GM18909 (cell line): ENCODE measurements at regions not wholly inside any gene's neighbourhood (a gene's known extent, or its start where the extent isn't known, plus 50 kb on each side); places are given as distances from the start of the nearest gene placed in this dataset.
"Not testable (repeated sequence)": the region's sequence is repeated elsewhere in the genome, so short reads cannot be mapped to it uniquely, and the experiment has no call there.

Source experiments
- ATAC-seq: cut with Tn5 transposase; IDR thresholded peaks from one replicate; pipeline ENCODE4 v1.9.1; 2021; ENCODE audit warnings: mild to moderate bottlenecking; ENCODE audit not compliant: unreplicated experiment, poor library complexity

DNA sequence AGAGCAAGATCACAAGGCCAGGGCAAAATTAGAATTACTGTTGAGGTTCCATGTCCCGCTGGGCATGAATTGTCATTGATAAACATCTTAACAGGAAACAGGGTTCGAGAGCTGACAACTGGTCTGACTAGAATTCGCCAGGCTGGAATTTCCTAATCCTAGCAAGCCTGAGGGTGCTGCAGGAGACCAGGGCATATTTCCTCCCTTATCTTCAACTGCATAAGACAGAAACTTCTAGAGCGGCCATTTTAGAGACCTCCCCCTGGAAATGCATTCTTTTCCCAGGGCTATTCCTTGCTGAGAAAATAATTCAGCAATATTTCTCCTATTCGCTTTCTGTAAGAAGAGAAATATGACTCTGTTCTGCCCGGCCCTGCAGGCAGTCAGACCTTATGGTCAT is 158.6 kb upstream of the CCN2 start:
- ATAC-seq = not testable (repeated sequence)

DNA sequence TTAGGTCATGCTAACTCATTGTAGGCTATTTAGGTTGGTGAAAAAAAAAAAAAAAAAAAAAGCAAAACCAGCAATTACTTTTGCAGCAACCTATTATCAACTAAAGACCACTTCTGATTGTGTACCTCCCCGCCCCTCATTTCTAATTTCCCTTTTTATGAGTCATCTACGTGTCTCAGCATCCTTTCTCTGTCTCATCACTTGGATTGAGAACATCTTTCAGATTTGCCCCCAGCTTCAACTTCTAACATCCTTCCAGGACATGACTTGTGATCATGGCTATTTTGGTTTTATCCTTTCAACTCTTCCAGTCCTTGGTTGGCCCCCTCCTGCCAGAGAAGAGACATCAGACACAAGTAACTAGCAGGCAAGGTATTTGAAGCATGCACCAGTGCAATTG is 156.7 kb upstream of the CCN2 start:
- ATAC-seq = no peak

DNA sequence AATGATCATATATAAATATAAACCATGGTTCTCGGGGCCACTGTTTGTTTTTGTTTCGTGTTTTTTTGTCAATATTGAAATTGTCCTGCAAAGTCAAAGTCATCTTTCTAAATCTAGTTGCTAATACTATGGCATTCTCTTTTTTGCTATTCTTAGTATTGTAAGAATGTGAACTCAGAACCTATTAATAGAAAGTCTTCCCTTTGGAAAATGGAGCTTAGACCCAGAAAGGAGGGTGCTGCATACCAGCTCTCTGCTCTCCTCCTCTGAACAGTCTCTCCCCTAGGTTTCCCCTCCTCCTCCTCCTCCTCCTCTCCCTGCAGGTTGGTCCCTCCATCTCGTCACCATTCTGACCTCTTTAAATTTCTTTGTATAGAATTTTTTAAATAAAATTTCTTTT is 150.4 kb upstream of the CCN2 start:
- no peak for ATAC-seq

DNA sequence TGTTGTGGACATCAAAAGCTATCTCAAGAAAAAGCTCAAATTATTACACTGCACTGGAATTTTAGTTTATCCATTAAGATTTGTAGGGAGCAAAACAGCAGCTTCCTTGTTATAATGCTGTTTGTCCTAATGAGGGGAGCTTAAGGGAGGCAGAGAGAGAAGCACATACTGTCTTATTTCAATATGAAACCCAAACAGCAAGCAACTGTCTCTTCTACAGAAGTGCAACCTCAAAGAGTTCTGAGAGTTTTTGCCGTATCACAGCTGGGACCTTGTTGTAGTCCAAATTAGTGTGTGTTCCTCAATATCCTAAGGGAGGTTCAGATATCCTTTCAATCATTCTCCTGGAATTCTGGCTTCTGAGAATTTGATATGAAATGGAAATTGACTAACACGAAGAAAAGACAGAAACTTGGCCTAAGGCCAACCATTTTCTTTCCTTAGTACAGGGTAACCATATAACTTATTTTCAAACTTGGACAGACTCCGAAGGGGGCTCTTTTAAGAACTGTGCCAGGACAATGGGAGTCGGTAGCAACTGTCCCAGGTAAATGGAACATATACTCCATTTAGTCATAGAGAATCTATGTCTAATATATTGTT is 149.3 kb upstream of the CCN2 start:
- ATAC-seq = no peak

- ATAC-seq = no peak
Observed at GRCh38 chr6:132096996-132097395, 145.8 kb upstream of the CCN2 start.

- no peak for ATAC-seq
Observed at GRCh38 chr6:132096245-132096644, 145.1 kb upstream of the CCN2 start.

DNA sequence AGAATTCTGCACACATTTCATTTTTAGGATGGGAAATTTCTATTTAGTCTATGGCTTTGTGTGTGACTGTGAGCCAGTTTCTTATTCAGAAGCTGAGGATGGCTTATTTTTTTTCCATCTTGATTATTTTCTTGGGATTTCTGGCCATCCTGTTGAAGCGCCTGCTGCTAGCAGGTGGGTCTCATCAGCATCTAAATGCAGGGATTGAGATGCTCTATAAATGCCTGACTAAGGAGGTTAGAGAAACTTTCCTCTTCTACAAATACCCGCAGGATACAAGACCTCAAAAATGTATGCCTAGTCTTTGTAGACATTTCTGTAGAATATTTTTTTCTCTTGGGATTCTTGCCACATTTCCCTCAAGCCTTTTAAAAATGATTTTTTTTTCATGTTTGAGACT is 138.0 kb upstream of the CCN2 start:
- no peak for ATAC-seq

DNA sequence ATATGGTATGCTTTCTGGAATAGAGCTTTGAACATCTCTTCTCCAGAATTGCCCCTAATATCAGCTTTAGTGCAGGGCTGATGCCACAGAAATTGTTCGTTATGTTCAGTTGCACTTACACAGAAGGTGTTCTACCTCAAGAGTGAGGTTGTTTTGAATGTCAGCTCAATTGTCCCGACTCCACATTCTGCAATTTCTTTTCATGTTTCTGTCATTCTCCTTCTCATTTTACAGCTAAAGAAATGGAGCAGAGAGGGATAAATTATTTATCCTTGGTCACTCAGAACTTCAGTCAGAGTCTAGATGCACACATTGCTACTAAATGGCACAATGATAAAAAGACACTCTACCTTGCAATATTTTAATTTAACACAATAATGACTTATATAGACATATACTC is 137.0 kb upstream of the CCN2 start:
- ATAC-seq = no peak

- ATAC-seq = no peak
Observed at GRCh38 chr6:132087391-132087790, 136.2 kb upstream of the CCN2 start.

DNA sequence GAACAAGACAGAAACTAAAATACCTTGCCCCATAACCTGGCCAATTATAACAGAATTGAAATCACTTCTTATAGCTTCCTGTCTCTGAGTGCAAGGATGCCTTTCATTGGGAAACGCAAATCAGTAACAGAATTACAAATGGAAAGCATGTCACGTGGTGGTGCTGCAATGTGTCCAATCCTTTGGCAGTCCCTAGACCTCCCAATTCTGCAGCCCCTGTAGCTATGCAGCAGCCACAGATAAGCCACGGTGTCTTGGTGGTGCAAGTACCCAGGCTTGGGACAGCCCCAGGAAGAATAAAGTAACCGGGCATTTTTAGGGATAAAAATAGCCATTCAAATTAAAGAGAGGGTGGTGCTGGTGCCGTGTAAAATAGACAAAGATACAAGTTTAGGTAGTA is 134.6 kb upstream of the CCN2 start:
- ATAC-seq = no peak

- ATAC-seq = peak; percentile 79
Observed at GRCh38 chr6:132084811-132085509, 133.8 kb upstream of the CCN2 start.

- no peak for ATAC-seq
Observed at GRCh38 chr6:132082421-132082820, 131.2 kb upstream of the CCN2 start.

- no peak for ATAC-seq
Observed at GRCh38 chr6:132081338-132081737, 130.2 kb upstream of the CCN2 start.

GRCh38 chr6:132079286-132079685 is 128.1 kb upstream of the CCN2 start:
- no peak for ATAC-seq

DNA sequence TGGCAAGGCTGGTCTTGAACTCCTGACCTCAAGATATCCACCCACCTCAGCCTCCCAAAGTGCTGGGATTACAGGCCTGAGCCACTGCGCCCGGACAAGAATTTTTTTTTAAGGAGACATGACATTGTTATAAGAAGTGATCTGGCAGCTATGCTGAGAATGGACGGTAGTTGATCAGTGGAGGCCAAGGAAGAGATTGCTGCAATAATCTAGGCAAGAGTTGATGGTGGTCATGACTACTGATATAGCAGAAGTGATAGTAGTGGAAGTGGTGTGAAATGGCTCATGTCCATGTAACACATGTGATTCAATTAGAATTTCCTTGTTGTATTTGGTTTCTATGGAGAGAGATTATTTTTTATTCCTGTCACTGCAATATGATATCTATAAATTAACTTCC is 125.3 kb upstream of the CCN2 start:
- no peak for ATAC-seq

DNA sequence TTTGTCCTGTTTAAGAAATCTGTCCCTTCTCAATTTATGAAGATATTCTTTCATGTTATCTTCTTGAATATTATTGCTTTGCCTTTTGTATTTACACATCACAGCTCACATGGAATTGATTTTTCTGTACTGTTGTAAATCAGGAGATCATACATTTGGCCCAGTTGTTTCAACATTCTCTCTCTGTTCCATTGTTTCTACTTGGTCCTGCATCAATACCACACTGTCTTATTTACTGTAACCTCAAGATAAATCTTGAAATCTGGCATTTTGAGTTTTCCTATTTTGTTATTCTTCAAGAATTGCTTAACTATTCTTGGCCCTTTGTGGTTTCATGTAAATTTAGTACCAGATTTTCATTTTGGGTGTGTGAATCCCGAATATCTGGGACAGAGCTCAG is 121.7 kb upstream of the CCN2 start:
- ATAC-seq = no peak

DNA sequence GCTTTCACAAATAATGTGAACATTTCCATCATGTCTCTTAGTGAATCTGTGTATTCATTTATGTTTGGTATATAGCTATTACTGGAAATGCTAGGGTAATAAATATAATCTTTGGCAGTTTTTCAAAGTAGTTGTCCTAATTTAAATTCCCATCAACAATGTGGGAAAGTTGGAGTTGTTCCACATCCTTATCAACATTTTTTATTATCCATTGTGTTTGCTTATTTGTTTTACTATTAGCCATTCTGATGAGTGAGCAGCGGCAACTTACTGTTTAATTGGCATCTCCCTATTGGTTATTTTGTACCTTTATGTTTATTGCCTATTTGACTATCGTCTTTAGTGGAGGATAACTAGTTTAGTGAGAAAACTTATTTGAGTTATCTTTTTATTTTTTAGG is 121.1 kb upstream of the CCN2 start:
- ATAC-seq = no peak

GRCh38 chr6:132070356-132070755 is 119.2 kb upstream of the CCN2 start:
- no peak for ATAC-seq

DNA sequence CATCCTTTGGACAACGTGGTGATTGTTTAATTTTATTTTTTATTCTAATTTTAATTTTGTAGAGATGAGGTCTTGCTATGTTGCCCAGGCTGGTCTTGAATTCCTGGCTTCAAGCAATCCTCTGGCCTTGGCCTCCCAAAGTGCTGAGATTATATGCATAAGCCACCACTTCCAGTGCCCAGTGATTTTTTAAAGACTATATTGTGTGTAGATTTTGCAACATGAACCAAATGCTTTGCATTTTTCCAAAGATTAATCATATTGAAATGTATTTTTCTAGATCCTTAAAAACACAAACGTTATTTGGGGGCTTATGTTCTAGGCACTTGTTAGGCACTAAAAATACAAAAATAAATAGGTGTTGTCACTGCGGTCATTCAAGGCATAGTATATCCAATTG is 117.6 kb upstream of the CCN2 start:
- ATAC-seq = no peak

- ATAC-seq = no peak
Observed at GRCh38 chr6:132067286-132067685, 116.1 kb upstream of the CCN2 start.

GRCh38 chr6:132065556-132065955 is 114.4 kb upstream of the CCN2 start:
- no peak for ATAC-seq

- no peak for ATAC-seq
Observed at GRCh38 chr6:132063738-132064137, 112.6 kb upstream of the CCN2 start.
